SH-SY5Y (cell line): ENCODE measurements at regions not wholly inside any gene's neighbourhood (a gene's known extent, or its start where the extent isn't known, plus 50 kb on each side); places are given as distances from the start of the nearest gene placed in this dataset.

ENCODE experiments used
- GATA2 ChIP-seq: IDR thresholded peaks from 2 replicates; pipeline ENCODE4 v1.6.1; 2011; ENCODE audit warnings: mild to moderate bottlenecking, low read depth, low read length
- GATA3 ChIP-seq: IDR thresholded peaks from 2 replicates; pipeline ENCODE4 v1.6.1; 2011; ENCODE audit warnings: low read depth, mild to moderate bottlenecking, low read length, moderate library complexity

DNA sequence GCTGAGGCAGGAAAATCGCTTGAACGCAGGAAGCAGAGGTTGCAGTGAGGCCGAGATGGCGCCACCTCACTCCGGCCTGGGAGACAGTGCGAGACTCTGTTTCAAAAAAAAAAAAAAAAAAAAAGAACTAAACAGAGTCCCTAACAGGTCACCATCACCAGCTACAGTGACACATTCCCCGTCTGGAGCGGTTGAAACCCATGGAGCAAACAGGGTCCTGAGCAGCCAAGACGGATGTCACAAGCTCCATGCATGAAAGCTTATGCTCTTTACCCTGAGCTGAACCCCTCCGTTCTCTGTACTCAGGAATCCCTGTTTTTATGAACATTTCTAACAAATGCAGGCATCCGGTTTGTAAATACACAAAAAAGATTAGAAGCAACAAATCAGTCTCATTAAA lies 55.9 kb upstream of the LAPTM4A start:
- TF ChIP-seq GATA3 (no peak), GATA2 (no peak)
